ENCODE measurements at regions not wholly inside any gene's neighbourhood (a gene's known extent, or its start where the extent isn't known, plus 50 kb on each side); places are given as distances from the start of the nearest gene placed in this dataset.

DNA sequence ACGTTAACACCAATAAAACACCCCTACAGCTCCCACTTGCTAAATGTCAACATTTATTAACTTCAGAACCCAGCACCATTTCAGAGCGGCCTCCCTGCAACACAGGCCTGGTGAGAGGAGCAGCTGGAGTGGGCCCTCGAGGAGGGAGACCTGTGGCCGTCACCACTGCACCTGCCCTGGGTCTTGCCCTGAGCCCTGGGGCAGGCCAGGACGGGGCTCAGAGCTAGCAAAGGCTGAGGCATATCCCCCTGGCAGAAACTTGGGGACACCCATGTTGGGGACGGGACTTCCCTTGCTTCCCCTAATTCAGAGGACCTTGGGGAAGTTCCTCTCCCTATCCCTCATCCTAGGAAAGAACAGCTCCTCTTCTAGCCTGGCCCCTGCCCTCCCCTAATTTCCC is 137.3 kb upstream of the THY1 start:
- TF ChIP-seq, protein P1, sequence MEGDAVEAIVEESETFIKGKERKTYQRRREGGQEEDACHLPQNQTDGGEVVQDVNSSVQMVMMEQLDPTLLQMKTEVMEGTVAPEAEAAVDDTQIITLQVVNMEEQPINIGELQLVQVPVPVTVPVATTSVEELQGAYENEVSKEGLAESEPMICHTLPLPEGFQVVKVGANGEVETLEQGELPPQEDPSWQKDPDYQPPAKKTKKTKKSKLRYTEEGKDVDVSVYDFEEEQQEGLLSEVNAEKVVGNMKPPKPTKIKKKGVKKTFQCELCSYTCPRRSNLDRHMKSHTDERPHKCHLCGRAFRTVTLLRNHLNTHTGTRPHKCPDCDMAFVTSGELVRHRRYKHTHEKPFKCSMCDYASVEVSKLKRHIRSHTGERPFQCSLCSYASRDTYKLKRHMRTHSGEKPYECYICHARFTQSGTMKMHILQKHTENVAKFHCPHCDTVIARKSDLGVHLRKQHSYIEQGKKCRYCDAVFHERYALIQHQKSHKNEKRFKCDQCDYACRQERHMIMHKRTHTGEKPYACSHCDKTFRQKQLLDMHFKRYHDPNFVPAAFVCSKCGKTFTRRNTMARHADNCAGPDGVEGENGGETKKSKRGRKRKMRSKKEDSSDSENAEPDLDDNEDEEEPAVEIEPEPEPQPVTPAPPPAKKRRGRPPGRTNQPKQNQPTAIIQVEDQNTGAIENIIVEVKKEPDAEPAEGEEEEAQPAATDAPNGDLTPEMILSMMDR (IDR thresholded peaks at IDR 0.05; ENCODE audit: insufficient read depth, low read depth, low read length), result no peak
- TF ChIP-seq EZH2 (IDR thresholded peaks at IDR 0.05; ENCODE audit: insufficient read depth, low read length), result no peak
